GM12864 (cell line): ENCODE measurements at regions not wholly inside any gene's neighbourhood (a gene's known extent, or its start where the extent isn't known, plus 50 kb on each side); places are given as distances from the start of the nearest gene placed in this dataset.

Source experiments
- DNase-seq: peaks from one replicate; pipeline ENCODE4 v3.0.0-alpha.2; 2011; ENCODE audit warnings: low read depth
- H3K4me3 ChIP-seq: 2 replicates; pipeline ENCODE4 v1.5.1; 2011; ENCODE audit warnings: mild to moderate bottlenecking, low read depth, low read length, control low read depth
- CTCF ChIP-seq: IDR thresholded peaks from 2 replicates; pipeline ENCODE4 v1.5.1; 2011; ENCODE audit warnings: low read depth, mild to moderate bottlenecking, moderate library complexity, low read length, control low read depth, inconsistent platforms; ENCODE audit errors: missing control alignments

GRCh38 chr2:56123538-56123937 is 60.3 kb upstream of the CCDC85A start:
- no peak for DNase-seq
- no peak for TF ChIP-seq CTCF
- no peak overlapping the region for H3K4me3 ChIP-seq

GRCh38 chr2:56127010-56127409 is 56.8 kb upstream of the CCDC85A start:
- H3K4me3 ChIP-seq: no peak overlapping the region
- no peak for TF ChIP-seq CTCF
- no peak for DNase-seq

- no peak for DNase-seq
- no peak overlapping the region for H3K4me3 ChIP-seq
- TF ChIP-seq CTCF: no peak
Measured at GRCh38 chr2:56127463-56128152, 56.2 kb upstream of the CCDC85A start.

GRCh38 chr2:56128235-56128634 is 55.6 kb upstream of the CCDC85A start:
- TF ChIP-seq CTCF: no peak
- DNase-seq: no peak
- H3K4me3 ChIP-seq: no peak overlapping the region

GRCh38 chr2:56130463-56131070 is 53.2 kb upstream of the CCDC85A start:
- no peak overlapping the region for H3K4me3 ChIP-seq
- TF ChIP-seq CTCF: peak; percentile 44
- no peak for DNase-seq

- no peak overlapping the region for H3K4me3 ChIP-seq
- no peak for DNase-seq
- TF ChIP-seq CTCF: peak; percentile 23
Measured at GRCh38 chr2:56132138-56132537, 51.7 kb upstream of the CCDC85A start.

GRCh38 chr2:56133441-56133840 is 50.3 kb upstream of the CCDC85A start:
- no peak overlapping the region for H3K4me3 ChIP-seq
- no peak for DNase-seq
- TF ChIP-seq CTCF: no peak
